ENCODE measurements at regions not wholly inside any gene's neighbourhood (a gene's known extent, or its start where the extent isn't known, plus 50 kb on each side); places are given as distances from the start of the nearest gene placed in this dataset.
A peak's percentile ranks its signal among the peaks of the same experiment; 100 is the strongest.

GRCh38 chr13:104875038-104875754 lies 1660.3 kb downstream of the EFNB2 start:
- no peak for FAIRE-seq

More at GRCh38 chr13:104875038-104875754, 1660.3 kb downstream of the EFNB2 start:
- Histone ChIP-seq H3K23ac (ENCODE audit: insufficient read length) (no peak overlapping the region), H4K5ac (ENCODE audit: insufficient read length, low read depth, low read length) (no peak overlapping the region), H3K18ac (ENCODE audit: extremely low read depth, low read length) (no peak overlapping the region), H3K56ac (replicated peaks; ENCODE audit: insufficient read length, low read depth, low read length) (no peak overlapping the region), H2BK120ac (replicated peaks; ENCODE audit: low read depth, low read length) (no peak overlapping the region), H3K36me3 (ENCODE audit: control insufficient read depth in 2 of 4, insufficient read depth in 4 of 4, low read length in 3 of 4) (no peaks in the 10 kb centered on the region), H3K27me3 (replicated peaks in 1 of 4; ENCODE audit: control insufficient read depth in 3 of 4, extremely low read depth in 1 of 4, insufficient read depth in 3 of 4, low read length in 3 of 4) (no peaks in the 10 kb centered on the region), H3K9ac (replicated peaks in 1 of 4; ENCODE audit: extremely low read depth in 1 of 4, low read depth in 3 of 4, low read length in 3 of 4) (peak overlapping the region in 1 of 4 experiments; percentile 34; a peak in 1 of 7 replicates), H3K79me1 (ENCODE audit: low read depth, low read length) (no peaks in the 10 kb centered on the region), H3K23me2 (ENCODE audit: low read depth, low read length) (no peaks in the 10 kb centered on the region), H4K8ac (ENCODE audit: extremely low read depth, insufficient read depth, low read length) (no peak overlapping the region), H2BK12ac (ENCODE audit: low read depth, low read length) (no peak overlapping the region), H2BK5ac (ENCODE audit: low read depth, low read length) (no peak overlapping the region), H3K79me2 (ENCODE audit: control insufficient read depth in 1 of 2, insufficient read depth in 2 of 2, low read length in 2 of 2) (no peaks in the 10 kb centered on the region), H3K27ac (ENCODE audit: low read depth, low read length) (no peak overlapping the region), H4K20me1 (replicated peaks in 1 of 2; ENCODE audit: control insufficient read depth in 1 of 2, insufficient read depth in 2 of 2, low read length in 2 of 2) (no peaks in the 10 kb centered on the region), H3K4me2 (ENCODE audit: insufficient read depth in 1 of 2, low read depth in 2 of 2, low read length in 2 of 2) (no peak overlapping the region), H2AK5ac (ENCODE audit: low read depth, low read length) (no peak overlapping the region), H2BK20ac (ENCODE audit: low read length) (no peak overlapping the region), H3K4ac (replicated peaks; ENCODE audit: insufficient read length, low read depth, low read length) (no peak overlapping the region), H3K9me3 (ENCODE audit: insufficient read depth in 2 of 2, low read depth in 1 of 2, low read length in 1 of 2) (no peaks in the 10 kb centered on the region), H2AFZ (ENCODE audit: low read length) (0 out of 2 replicates have a peak overlapping the region, but pooled peaks have one; percentile 14), H3K14ac (ENCODE audit: insufficient read length) (no peak overlapping the region), H3K4me1 (replicated peaks in 1 of 4; ENCODE audit: control insufficient read depth in 3 of 4, insufficient read depth in 4 of 4, low read length in 3 of 4) (no peaks in the 10 kb centered on the region), H4K91ac (replicated peaks; ENCODE audit: insufficient read length, low read length) (no peak overlapping the region), H2BK15ac (ENCODE audit: low read length) (no peak overlapping the region), H3K4me3 (ENCODE audit: extremely low read depth in 1 of 4, insufficient read depth in 2 of 4, low read depth in 3 of 4, low read length in 4 of 4) (no peak overlapping the region)
- WGBS, 2 experiments (ENCODE audit: extremely low coverage in 1 of 2, insufficient coverage in 1 of 2, insufficient read length in 1 of 2, insufficient replicate concordance in 2 of 2, low coverage in 1 of 2, low lambda C conversion rate in 2 of 2, missing lambda C conversion rate in 1 of 2), result 92% methylated on average over 2 of the region's 2 CpGs; no CpG with 5 or more reads in 1 of the 2 experiments
- ChIA-PET CTCF (ENCODE audit: partially characterized antibody) (no interaction called here), POLR2A (ENCODE audit: partially characterized antibody) (no interaction called here)
- no peak for TF ChIP-seq E2F6 (IDR thresholded peaks at IDR 0.05)
- TF ChIP-seq BCL11A (IDR thresholded peaks at IDR 0.05; ENCODE audit: low read depth in 2 of 2, low read length in 2 of 2), result no peak
- TF ChIP-seq NANOG (IDR thresholded peaks at IDR 0.05; ENCODE audit: insufficient read depth, low read depth, low read length, poor library complexity, severe bottlenecking), result no peak
- TF ChIP-seq ZNF274 (IDR thresholded peaks at IDR 0.05; ENCODE audit: borderline replicate concordance, extremely low read depth, low read length), result no peak
- TF ChIP-seq, protein P1, sequence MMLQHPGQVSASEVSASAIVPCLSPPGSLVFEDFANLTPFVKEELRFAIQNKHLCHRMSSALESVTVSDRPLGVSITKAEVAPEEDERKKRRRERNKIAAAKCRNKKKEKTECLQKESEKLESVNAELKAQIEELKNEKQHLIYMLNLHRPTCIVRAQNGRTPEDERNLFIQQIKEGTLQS (IDR thresholded peaks at IDR 0.05; ENCODE audit: insufficient read depth, low read depth, low read length), result no peak
- TF ChIP-seq CEBPB (IDR thresholded peaks at IDR 0.05; ENCODE audit: low read depth, low read length), result no peak
- no peak for TF ChIP-seq SP2 (IDR thresholded peaks at IDR 0.05; ENCODE audit: low read length)
- no peak for TF ChIP-seq CREB1 (IDR thresholded peaks at IDR 0.05)
- no peak for TF ChIP-seq SUZ12 (IDR thresholded peaks at IDR 0.05; ENCODE audit: low read length)
- DNase-seq (ENCODE audit: low read depth in 1 of 2, low spot score in 2 of 2), result no peak
